HG03571 (cell line): ENCODE measurements at regions not wholly inside any gene's neighbourhood (a gene's known extent, or its start where the extent isn't known, plus 50 kb on each side); places are given as distances from the start of the nearest gene placed in this dataset.
"Not testable (repeated sequence)": the region's sequence is repeated elsewhere in the genome, so short reads cannot be mapped to it uniquely, and the experiment has no call there.

Experiments used
- ATAC-seq: cut with Tn5 transposase; IDR thresholded peaks from one replicate; pipeline ENCODE4 v1.9.1; 2021; ENCODE audit not compliant: unreplicated experiment

GRCh38 chr22:48497743-48498520 lies 1329.7 kb downstream of the BRD1 start:
- ATAC-seq, result not testable (repeated sequence)

GRCh38 chr22:48496987-48497650 lies 1330.6 kb downstream of the BRD1 start:
- ATAC-seq, result no peak

- ATAC-seq, result no peak
Measured at GRCh38 chr22:48496226-48496845, 1331.3 kb downstream of the BRD1 start.

GRCh38 chr22:48495751-48496080 lies 1332.0 kb downstream of the BRD1 start:
- no peak for ATAC-seq

GRCh38 chr22:48494968-48495750 lies 1332.5 kb downstream of the BRD1 start:
- ATAC-seq, result no peak

GRCh38 chr22:48494256-48494967 lies 1333.3 kb downstream of the BRD1 start:
- no peak for ATAC-seq

- no peak for ATAC-seq
Measured at GRCh38 chr22:48493733-48494132, 1333.9 kb downstream of the BRD1 start.

GRCh38 chr22:48492366-48493320 lies 1335.0 kb downstream of the BRD1 start:
- no peak for ATAC-seq

- ATAC-seq, result no peak
Measured at GRCh38 chr22:48491451-48491941, 1336.2 kb downstream of the BRD1 start.

GRCh38 chr22:48490500-48491411 lies 1336.9 kb downstream of the BRD1 start:
- ATAC-seq, result no peak

- ATAC-seq, result no peak
Measured at GRCh38 chr22:48489551-48490499, 1337.8 kb downstream of the BRD1 start.

- no peak for ATAC-seq
Measured at GRCh38 chr22:48488611-48489511, 1338.8 kb downstream of the BRD1 start.

GRCh38 chr22:48488149-48488551 lies 1339.5 kb downstream of the BRD1 start:
- no peak for ATAC-seq

- no peak for ATAC-seq
Measured at GRCh38 chr22:48486558-48486957, 1341.1 kb downstream of the BRD1 start.

- no peak for ATAC-seq
Measured at GRCh38 chr22:48486134-48486532, 1341.5 kb downstream of the BRD1 start.
